GM10248 (cell line): ENCODE measurements at regions not wholly inside any gene's neighbourhood (a gene's known extent, or its start where the extent isn't known, plus 50 kb on each side); places are given as distances from the start of the nearest gene placed in this dataset.

Experiments used
- CTCF ChIA-PET: fragments of 300-600 bp; sonication (Branson Sonifier 250); formaldehyde crosslinking; extraction: SDS; loops from one replicate; lab custom pipeline; 2021; ENCODE audit warnings: antibody characterized with exemption; lab: Yijun Ruan, JAX
- POLR2A ChIA-PET: fragments of 350-650 bp; sonication (Branson Sonifier 250); formaldehyde crosslinking; extraction: SDS; loops from one replicate; lab custom pipeline; 2020; ENCODE audit warnings: antibody characterized with exemption; lab: Yijun Ruan, JAX
- DNase-seq: peaks from one replicate; pipeline ENCODE4 v3.0.0; 2012; ENCODE audit errors: extremely low spot score
- CTCF ChIP-seq: IDR thresholded peaks from 2 replicates; pipeline ENCODE4 v1.5.1; 2012; ENCODE audit warnings: mild to moderate bottlenecking, low read depth; ENCODE audit errors: extremely low read depth, missing control alignments, control extremely low read depth

GRCh38 chrX:39501822-39502221 is 595.9 kb downstream of the BCOR start:
- CTCF ChIA-PET = interaction anchor here (0.7 kb wide), 1 partner anchor 18 kb away, joined by 3 read pairs; no protein-coding TSS in a partner anchor
- no peak for TF ChIP-seq CTCF
- DNase-seq = no peak
- POLR2A ChIA-PET = no interaction called here

GRCh38 chrX:39502486-39502885 is 595.3 kb downstream of the BCOR start:
- ChIA-PET POLR2A (no interaction called here), CTCF (interaction anchor here (0.7 kb wide), 1 partner anchor 17 kb away, joined by 3 read pairs; no protein-coding TSS in a partner anchor)
- no peak for DNase-seq
- TF ChIP-seq CTCF = no peak

- POLR2A ChIA-PET = no interaction called here
- no peak for TF ChIP-seq CTCF
- CTCF ChIA-PET = no interaction called here
- DNase-seq = no peak
Measured at GRCh38 chrX:39504227-39504626, 593.5 kb downstream of the BCOR start.

GRCh38 chrX:39504850-39505259 is 592.9 kb downstream of the BCOR start:
- no peak for DNase-seq
- TF ChIP-seq CTCF = no peak
- POLR2A ChIA-PET = no interaction called here
- CTCF ChIA-PET = no interaction called here

GRCh38 chrX:39506131-39506530 is 591.6 kb downstream of the BCOR start:
- DNase-seq = no peak
- ChIA-PET POLR2A (no interaction called here), CTCF (interaction anchor here (1.4 kb wide), 1 partner anchor 14 kb away, joined by 5 read pairs; no protein-coding TSS in a partner anchor)
- no peak for TF ChIP-seq CTCF

- CTCF ChIA-PET = interaction anchor here (1.4 kb wide), 1 partner anchor 15 kb away, joined by 5 read pairs; no protein-coding TSS in a partner anchor
- no peak for TF ChIP-seq CTCF
- no peak for DNase-seq
- POLR2A ChIA-PET = no interaction called here
Measured at GRCh38 chrX:39507034-39507433, 590.7 kb downstream of the BCOR start.

- DNase-seq = no peak
- TF ChIP-seq CTCF = no peak
- CTCF ChIA-PET = no interaction called here
- POLR2A ChIA-PET = no interaction called here
Measured at GRCh38 chrX:39507617-39508299, 590.0 kb downstream of the BCOR start.
